Lower leg skin (tissue), 3 donors: ENCODE measurements at regions not wholly inside any gene's neighbourhood (a gene's known extent, or its start where the extent isn't known, plus 50 kb on each side); places are given as distances from the start of the nearest gene placed in this dataset.

ENCODE experiments used
- POLR2A ChIP-seq, 2 donors: fragments of 450-650 bp; IDR thresholded peaks; one replicate each; pipeline ENCODE4 v1.6.1; 2016 to 2017; ENCODE audit warnings: antibody characterized with exemption in 2 of 2, mild to moderate bottlenecking in 1 of 2, moderate library complexity in 1 of 2
- TF ChIP-seq, protein P1 (sequence below), 3 donors: fragments of 450-650 bp; IDR thresholded peaks; one replicate each; pipeline ENCODE4 v1.5.1; 2016; ENCODE audit warnings: antibody characterized with exemption in 3 of 3, mild to moderate bottlenecking in 3 of 3, moderate library complexity in 2 of 3

GRCh38 chr2:57575700-57576268, 470.8 kb upstream of the VRK2 start:
- no peak for TF ChIP-seq POLR2A (IDR thresholded peaks at IDR 0.05)
- TF ChIP-seq, protein P1, sequence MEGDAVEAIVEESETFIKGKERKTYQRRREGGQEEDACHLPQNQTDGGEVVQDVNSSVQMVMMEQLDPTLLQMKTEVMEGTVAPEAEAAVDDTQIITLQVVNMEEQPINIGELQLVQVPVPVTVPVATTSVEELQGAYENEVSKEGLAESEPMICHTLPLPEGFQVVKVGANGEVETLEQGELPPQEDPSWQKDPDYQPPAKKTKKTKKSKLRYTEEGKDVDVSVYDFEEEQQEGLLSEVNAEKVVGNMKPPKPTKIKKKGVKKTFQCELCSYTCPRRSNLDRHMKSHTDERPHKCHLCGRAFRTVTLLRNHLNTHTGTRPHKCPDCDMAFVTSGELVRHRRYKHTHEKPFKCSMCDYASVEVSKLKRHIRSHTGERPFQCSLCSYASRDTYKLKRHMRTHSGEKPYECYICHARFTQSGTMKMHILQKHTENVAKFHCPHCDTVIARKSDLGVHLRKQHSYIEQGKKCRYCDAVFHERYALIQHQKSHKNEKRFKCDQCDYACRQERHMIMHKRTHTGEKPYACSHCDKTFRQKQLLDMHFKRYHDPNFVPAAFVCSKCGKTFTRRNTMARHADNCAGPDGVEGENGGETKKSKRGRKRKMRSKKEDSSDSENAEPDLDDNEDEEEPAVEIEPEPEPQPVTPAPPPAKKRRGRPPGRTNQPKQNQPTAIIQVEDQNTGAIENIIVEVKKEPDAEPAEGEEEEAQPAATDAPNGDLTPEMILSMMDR (IDR thresholded peaks at IDR 0.05), result no peak
